CD8-positive, alpha-beta memory T cell (primary cell): ENCODE measurements at regions not wholly inside any gene's neighbourhood (a gene's known extent, or its start where the extent isn't known, plus 50 kb on each side); places are given as distances from the start of the nearest gene placed in this dataset.

ENCODE experiments used
- CTCF ChIA-PET: fragments of 350-600 bp; sonication (Branson Sonifier 250); formaldehyde crosslinking; loops from one replicate; lab custom pipeline; 2021; ENCODE audit warnings: antibody characterized with exemption; lab: Charles Lee
- POLR2A ChIA-PET: fragments of 350-600 bp; sonication (Branson Sonifier 250); formaldehyde crosslinking; loops from one replicate; lab custom pipeline; 2021; ENCODE audit warnings: antibody characterized with exemption; lab: Charles Lee
- DNase-seq, 5 donors: peaks; one replicate each; pipeline versions ENCODE4 v3.0.0 to v3.0.0-alpha.2; 2020 to 2022; ENCODE audit warnings: mixed read lengths in 1 of 5
- H3K27ac ChIP-seq: one replicate; pipeline ENCODE4 v1.7.0; 2013; ENCODE audit warnings: low read depth, mild to moderate bottlenecking, low read length, moderate library complexity
- H3K27me3 ChIP-seq: 2 replicates; pipeline ENCODE4 v1.7.0; 2013; ENCODE audit warnings: low read length, mild to moderate bottlenecking; ENCODE audit not compliant: insufficient read depth, poor library complexity, severe bottlenecking
- H3K36me3 ChIP-seq: 2 replicates; pipeline ENCODE4 v1.7.0; 2013; ENCODE audit warnings: mild to moderate bottlenecking, low read length, moderate library complexity; ENCODE audit not compliant: insufficient read depth
- H3K4me1 ChIP-seq: 2 replicates; pipeline ENCODE4 v1.7.0; 2013; ENCODE audit warnings: mild to moderate bottlenecking, low read length, moderate library complexity; ENCODE audit not compliant: insufficient read depth
- H3K4me3 ChIP-seq: 2 replicates; pipeline ENCODE4 v1.7.0; 2013; ENCODE audit warnings: mild to moderate bottlenecking, low read length
- H3K9me3 ChIP-seq: 2 replicates; pipeline ENCODE4 v1.7.0; 2013; ENCODE audit warnings: mild to moderate bottlenecking, low read length
- H3K27ac Mint-ChIP-seq, 8 donors: one replicate each; pipeline ENCODE4 v1.8.0; 2020 to 2021; ENCODE audit warnings: mixed read lengths in 8 of 8, mild to moderate bottlenecking in 6 of 8, inconsistent platforms in 3 of 8, moderate library complexity in 3 of 8
- H3K27me3 Mint-ChIP-seq, 2 donors: one replicate each; pipeline ENCODE4 v1.8.0; 2020 to 2021; ENCODE audit warnings: mixed read lengths in 2 of 2, mild to moderate bottlenecking in 1 of 2, moderate library complexity in 1 of 2
- H3K36me3 Mint-ChIP-seq, 3 donors: one replicate each; pipeline ENCODE4 v1.8.0; 2020 to 2021; ENCODE audit warnings: mixed read lengths in 3 of 3, inconsistent platforms in 1 of 3, mild to moderate bottlenecking in 1 of 3
- H3K4me1 Mint-ChIP-seq, 3 donors: one replicate each; pipeline ENCODE4 v1.8.0; 2020 to 2021; ENCODE audit warnings: mixed read lengths in 3 of 3, inconsistent platforms in 1 of 3, mild to moderate bottlenecking in 1 of 3
- H3K4me3 Mint-ChIP-seq, 7 donors: one replicate each; pipeline ENCODE4 v1.8.0; 2020 to 2021; ENCODE audit warnings: mixed read lengths in 7 of 7, mild to moderate bottlenecking in 6 of 7, moderate library complexity in 4 of 7, inconsistent platforms in 2 of 7
- H3K9me3 Mint-ChIP-seq, 5 donors: one replicate each; pipeline ENCODE4 v1.8.0; 2020 to 2022; ENCODE audit warnings: mixed read lengths in 5 of 5, mild to moderate bottlenecking in 3 of 5, moderate library complexity in 2 of 5, inconsistent platforms in 1 of 5

DNA sequence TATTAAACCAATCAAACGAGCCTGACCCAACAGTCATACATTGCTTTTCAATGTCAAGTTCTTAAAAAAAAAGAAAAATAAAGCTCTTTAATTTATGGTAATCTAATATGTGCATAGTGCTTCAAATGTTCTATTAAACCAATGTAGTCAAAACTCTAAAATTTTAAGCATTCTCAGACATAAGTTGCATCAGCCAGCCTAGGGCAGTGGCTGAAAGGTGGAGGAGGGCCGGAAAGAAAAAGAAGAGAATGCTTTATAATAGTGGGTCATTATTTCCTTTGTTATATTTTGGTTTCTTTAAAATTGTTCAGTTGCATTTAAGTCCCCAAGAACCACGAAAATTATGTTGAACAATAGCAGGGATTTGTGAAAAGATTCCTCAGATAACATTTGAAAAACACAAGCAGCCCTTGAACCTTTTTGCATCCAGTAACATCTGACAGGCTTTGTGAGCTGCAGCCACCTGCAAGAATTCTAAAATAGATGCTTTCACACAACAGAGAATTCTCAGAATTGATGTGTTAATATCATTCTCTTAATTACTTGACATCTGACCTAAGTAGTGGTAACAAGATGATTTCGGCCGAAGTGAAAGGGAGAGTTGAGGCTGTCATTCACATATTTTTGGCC, 252.1 kb downstream of the CDCA7 start:
- Histone ChIP-seq H3K9me3 (no peaks in the 10 kb centered on the region), H3K36me3 (no peaks in the 10 kb centered on the region), H3K27me3 (no peaks in the 10 kb centered on the region), H3K4me1 (no peaks in the 10 kb centered on the region), H3K4me3 (no peak overlapping the region), H3K27ac (no peak overlapping the region)
- H3K27ac Mint-ChIP-seq = no peak overlapping the region
- no peaks in the 10 kb centered on the region for H3K4me1 Mint-ChIP-seq
- no peak for DNase-seq
- H3K36me3 Mint-ChIP-seq = no peaks in the 10 kb centered on the region
- POLR2A ChIA-PET = no interaction called here
- H3K27me3 Mint-ChIP-seq = peaks cover 2 to 53% of the 10 kb centered on the region in 2 donors
- no peak overlapping the region for H3K4me3 Mint-ChIP-seq
- CTCF ChIA-PET = no interaction called here
- no peaks in the 10 kb centered on the region for H3K9me3 Mint-ChIP-seq

DNA sequence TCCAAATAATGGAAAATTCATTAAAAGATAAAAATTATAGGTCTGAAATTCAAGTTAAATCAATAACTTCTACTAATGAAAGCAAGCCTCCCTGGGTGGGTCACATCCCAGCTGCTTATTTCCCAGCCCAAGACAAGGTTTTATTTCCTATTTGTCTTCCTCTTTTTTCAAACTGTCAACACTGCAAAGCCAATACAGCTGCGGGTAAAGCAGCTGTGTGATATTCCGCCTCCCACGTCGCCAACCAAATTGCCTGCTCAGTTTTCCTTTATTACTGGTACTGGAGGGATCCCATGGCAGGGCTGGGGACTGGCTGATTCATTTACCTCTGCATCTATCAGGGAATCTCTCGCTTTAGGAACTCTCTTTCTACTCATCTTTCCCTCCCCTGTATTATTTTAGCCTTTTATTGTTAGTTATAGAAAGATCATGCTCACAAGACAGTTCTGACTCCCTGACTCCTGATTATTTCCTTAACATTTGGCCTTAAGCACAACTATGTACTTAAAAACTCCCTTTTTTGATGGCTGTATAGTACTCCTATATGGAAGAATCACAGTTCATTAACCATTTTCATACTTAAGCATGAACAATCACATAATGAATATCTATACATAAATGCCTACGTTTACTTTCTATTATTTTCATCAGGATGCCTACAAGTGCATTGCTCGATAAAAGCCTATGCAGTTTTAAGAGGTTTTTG, 253.1 kb downstream of the CDCA7 start:
- ChIA-PET POLR2A (no interaction called here), CTCF (no interaction called here)
- H3K4me1 ChIP-seq = no peaks in the 10 kb centered on the region
- H3K27ac ChIP-seq = no peak overlapping the region
- Mint-ChIP-seq H3K27me3 (peaks cover 3 to 48% of the 10 kb centered on the region in 2 donors), H3K36me3 (no peaks in the 10 kb centered on the region), H3K27ac (no peak overlapping the region), H3K9me3 (no peaks in the 10 kb centered on the region), H3K4me3 (no peak overlapping the region), H3K4me1 (no peaks in the 10 kb centered on the region)
- H3K27me3 ChIP-seq = no peaks in the 10 kb centered on the region
- H3K9me3 ChIP-seq = no peaks in the 10 kb centered on the region
- no peaks in the 10 kb centered on the region for H3K36me3 ChIP-seq
- H3K4me3 ChIP-seq = no peak overlapping the region
- DNase-seq = no peak

GRCh38 chr2:173611121-173611520, 256.4 kb downstream of the CDCA7 start:
- ChIA-PET CTCF (no interaction called here), POLR2A (no interaction called here)
- no peaks in the 10 kb centered on the region for H3K4me1 Mint-ChIP-seq

DNA sequence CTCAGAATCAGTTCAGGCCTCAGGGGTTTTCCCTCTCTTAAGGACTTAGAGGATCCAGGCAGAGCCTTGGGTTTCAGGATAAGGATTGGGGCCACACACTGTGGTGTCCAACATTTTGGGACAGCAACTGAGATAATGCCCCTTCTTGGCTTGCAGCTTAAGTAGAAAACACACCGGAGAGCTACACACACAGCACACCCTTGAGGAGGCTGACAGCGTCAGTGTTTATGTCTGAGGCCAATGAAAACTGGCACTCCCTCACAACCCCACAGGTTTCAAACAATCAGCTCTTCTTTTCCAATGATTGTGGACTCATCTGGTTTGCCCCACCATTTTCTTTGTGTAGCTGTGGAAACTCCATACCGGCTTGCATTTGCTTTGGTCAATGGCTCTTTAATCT, 257.7 kb downstream of the CDCA7 start:
- H3K27me3 ChIP-seq = no peaks in the 10 kb centered on the region
- no peak for DNase-seq
- no peak overlapping the region for H3K27ac Mint-ChIP-seq
- no peak overlapping the region for H3K4me3 Mint-ChIP-seq
- H3K9me3 Mint-ChIP-seq = peaks cover 0 to 5% (median 0%) of the 10 kb centered on the region in 5 donors
- ChIA-PET POLR2A (no interaction called here), CTCF (no interaction called here)
- no peaks in the 10 kb centered on the region for H3K4me1 Mint-ChIP-seq
- H3K36me3 ChIP-seq = no peaks in the 10 kb centered on the region
- peaks cover 6 to 42% of the 10 kb centered on the region in 2 donors for H3K27me3 Mint-ChIP-seq
- H3K9me3 ChIP-seq = no peaks in the 10 kb centered on the region
- peaks cover 0 to 1% (median 0%) of the 10 kb centered on the region in 3 donors for H3K36me3 Mint-ChIP-seq
- no peaks in the 10 kb centered on the region for H3K4me1 ChIP-seq
- H3K4me3 ChIP-seq = no peak overlapping the region
- H3K27ac ChIP-seq = no peak overlapping the region

More at GRCh38 chr2:173611121-173611520, 256.4 kb downstream of the CDCA7 start:
- no peak overlapping the region for H3K27ac ChIP-seq
- no peaks in the 10 kb centered on the region for H3K4me1 ChIP-seq
- no peak overlapping the region for H3K4me3 Mint-ChIP-seq
- H3K27me3 Mint-ChIP-seq = peaks cover 6 to 47% of the 10 kb centered on the region in 2 donors
- H3K36me3 Mint-ChIP-seq = no peaks in the 10 kb centered on the region
- no peaks in the 10 kb centered on the region for H3K9me3 Mint-ChIP-seq
- no peak overlapping the region for H3K27ac Mint-ChIP-seq
- DNase-seq = no peak
- no peaks in the 10 kb centered on the region for H3K36me3 ChIP-seq
- H3K4me3 ChIP-seq = no peak overlapping the region
- no peaks in the 10 kb centered on the region for H3K9me3 ChIP-seq
- no peaks in the 10 kb centered on the region for H3K27me3 ChIP-seq

DNA sequence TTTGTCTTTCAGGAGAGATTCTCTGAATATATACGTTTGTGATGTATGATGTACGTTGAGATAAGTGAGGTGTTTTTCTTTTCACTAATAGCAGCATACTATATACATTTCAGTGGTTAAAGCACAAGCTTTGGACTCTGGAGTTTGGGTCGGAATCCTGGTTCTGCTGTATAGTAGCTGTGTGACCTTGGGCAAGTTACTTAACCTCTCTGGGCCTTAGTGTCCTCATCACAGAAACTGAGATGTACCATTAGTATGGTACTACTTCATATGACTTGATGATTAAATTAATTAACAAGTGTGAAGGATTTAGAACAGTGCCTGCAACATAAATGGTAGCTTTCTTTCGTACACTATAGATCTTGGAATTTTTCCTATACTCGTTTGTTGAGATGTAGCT, 258.7 kb downstream of the CDCA7 start:
- POLR2A ChIA-PET = no interaction called here

DNA sequence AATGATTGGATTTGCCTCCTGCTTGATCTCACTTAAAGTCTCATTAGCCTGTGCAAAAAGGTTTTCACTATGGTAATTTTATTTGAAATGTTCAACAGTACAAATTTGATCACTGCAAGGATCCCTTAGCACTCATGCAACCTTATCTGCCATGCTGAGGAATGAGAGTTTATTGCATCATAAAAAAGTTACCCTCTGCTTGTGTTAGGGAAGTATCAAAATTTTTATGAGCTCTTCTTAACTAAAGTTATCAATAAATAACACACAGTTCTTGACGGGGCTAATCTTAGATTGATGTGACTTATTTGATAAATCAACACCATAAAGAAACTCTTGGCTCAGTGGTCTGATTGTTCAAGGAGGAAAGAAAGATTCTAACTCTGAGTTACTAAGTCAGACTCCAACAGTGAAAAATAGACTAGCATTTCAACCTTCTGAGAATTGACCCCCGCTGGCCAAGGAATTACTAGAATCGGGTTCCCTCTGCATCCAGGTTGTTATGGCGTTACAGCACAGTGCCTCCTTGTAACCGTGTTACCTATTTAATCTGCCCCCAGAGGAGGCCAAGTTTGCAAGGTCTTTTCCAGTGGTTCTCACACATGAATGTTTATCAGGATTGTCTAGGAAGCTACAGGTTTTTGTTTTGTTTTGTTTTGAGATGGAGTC, 259.7 kb downstream of the CDCA7 start:
- Mint-ChIP-seq H3K27ac (no peak overlapping the region), H3K9me3 (peaks cover 0 to 5% (median 2%) of the 10 kb centered on the region in 5 donors), H3K4me1 (no peaks in the 10 kb centered on the region), H3K4me3 (no peak overlapping the region), H3K27me3 (peaks cover 6 to 33% of the 10 kb centered on the region in 2 donors), H3K36me3 (peaks cover 0 to 1% (median 0%) of the 10 kb centered on the region in 3 donors)
- no peak overlapping the region for H3K4me3 ChIP-seq
- no peaks in the 10 kb centered on the region for H3K36me3 ChIP-seq
- POLR2A ChIA-PET = no interaction called here
- no peaks in the 10 kb centered on the region for H3K27me3 ChIP-seq
- H3K4me1 ChIP-seq = no peaks in the 10 kb centered on the region
- CTCF ChIA-PET = no interaction called here
- no peak overlapping the region for H3K27ac ChIP-seq
- no peak for DNase-seq
- no peaks in the 10 kb centered on the region for H3K9me3 ChIP-seq

More for the DNA sequence above, 258.7 kb downstream of the CDCA7 start:
- Mint-ChIP-seq H3K4me1 (no peaks in the 10 kb centered on the region), H3K27me3 (peaks cover 6 to 35% of the 10 kb centered on the region in 2 donors), H3K4me3 (no peak overlapping the region), H3K27ac (no peak overlapping the region), H3K9me3 (peaks cover 0 to 5% (median 2%) of the 10 kb centered on the region in 5 donors), H3K36me3 (peaks cover 0 to 1% (median 0%) of the 10 kb centered on the region in 3 donors)
- Histone ChIP-seq H3K4me3 (no peak overlapping the region), H3K4me1 (no peaks in the 10 kb centered on the region), H3K36me3 (no peaks in the 10 kb centered on the region), H3K9me3 (no peaks in the 10 kb centered on the region), H3K27ac (no peak overlapping the region), H3K27me3 (no peaks in the 10 kb centered on the region)
- no peak for DNase-seq
- CTCF ChIA-PET = no interaction called here

- Histone ChIP-seq H3K4me3 (no peak overlapping the region), H3K27ac (no peak overlapping the region), H3K9me3 (no peaks in the 10 kb centered on the region), H3K4me1 (no peaks in the 10 kb centered on the region), H3K27me3 (no peaks in the 10 kb centered on the region), H3K36me3 (no peaks in the 10 kb centered on the region)
- Mint-ChIP-seq H3K4me1 (no peaks in the 10 kb centered on the region), H3K27ac (no peak overlapping the region), H3K4me3 (no peak overlapping the region), H3K27me3 (peaks cover 5 to 46% of the 10 kb centered on the region in 2 donors), H3K36me3 (no peaks in the 10 kb centered on the region), H3K9me3 (no peaks in the 10 kb centered on the region)
- no peak for DNase-seq
- ChIA-PET CTCF (no interaction called here), POLR2A (no interaction called here)
Measured at GRCh38 chr2:173623438-173624319, 269.0 kb downstream of the CDCA7 start.
